Stimulated activated CD4-positive, alpha-beta T cell treated with anti-CD3 and anti-CD28 coated beads, Interleukin-4, amount 100 ng/mL, for 48 hours (primary cell): ENCODE measurements at regions not wholly inside any gene's neighbourhood (a gene's known extent, or its start where the extent isn't known, plus 50 kb on each side); places are given as distances from the start of the nearest gene placed in this dataset.
"Not testable (repeated sequence)": the region's sequence is repeated elsewhere in the genome, so short reads cannot be mapped to it uniquely, and the experiment has no call there.

Experiments used
- DNase-seq, 2 donors: peaks; one replicate each; pipeline ENCODE4 v3.0.0-alpha.2; 2020; ENCODE audit warnings: low read depth in 2 of 2

- no peak for DNase-seq
Measured at GRCh38 chr15:100767001-100767825, 112.4 kb upstream of the ALDH1A3 start.

GRCh38 chr15:100768501-100768931 is 111.1 kb upstream of the ALDH1A3 start:
- DNase-seq, result no peak

- no peak for DNase-seq
Measured at GRCh38 chr15:100769043-100769974, 110.3 kb upstream of the ALDH1A3 start.

GRCh38 chr15:100769975-100770340 is 109.7 kb upstream of the ALDH1A3 start:
- no peak for DNase-seq

- no peak for DNase-seq
Measured at GRCh38 chr15:100770661-100771584, 108.7 kb upstream of the ALDH1A3 start.

- DNase-seq, result no peak
Measured at GRCh38 chr15:100771746-100772145, 107.9 kb upstream of the ALDH1A3 start.

GRCh38 chr15:100772478-100772877 is 107.2 kb upstream of the ALDH1A3 start:
- DNase-seq, result no peak

GRCh38 chr15:100772892-100773520 is 106.6 kb upstream of the ALDH1A3 start:
- no peak for DNase-seq

- DNase-seq, result not testable (repeated sequence)
Measured at GRCh38 chr15:100774044-100774443, 105.6 kb upstream of the ALDH1A3 start.

- DNase-seq, result no peak
Measured at GRCh38 chr15:100775581-100776185, 103.9 kb upstream of the ALDH1A3 start.

GRCh38 chr15:100777821-100778220 is 101.8 kb upstream of the ALDH1A3 start:
- DNase-seq, result no peak

- no peak for DNase-seq
Measured at GRCh38 chr15:100778831-100779288, 100.8 kb upstream of the ALDH1A3 start.

GRCh38 chr15:100779331-100780207 is 100.1 kb upstream of the ALDH1A3 start:
- DNase-seq, result no peak

GRCh38 chr15:100780208-100780800 is 99.3 kb upstream of the ALDH1A3 start:
- no peak for DNase-seq

- no peak for DNase-seq
Measured at GRCh38 chr15:100781061-100781960, 98.3 kb upstream of the ALDH1A3 start.

GRCh38 chr15:100781961-100782530 is 97.6 kb upstream of the ALDH1A3 start:
- no peak for DNase-seq

- no peak for DNase-seq
Measured at GRCh38 chr15:100783291-100783690, 96.3 kb upstream of the ALDH1A3 start.
